ENCODE measurements at regions not wholly inside any gene's neighbourhood (a gene's known extent, or its start where the extent isn't known, plus 50 kb on each side); places are given as distances from the start of the nearest gene placed in this dataset.
"Not testable (repeated sequence)": the region's sequence is repeated elsewhere in the genome, so short reads cannot be mapped to it uniquely, and the experiment has no call there.

DNA sequence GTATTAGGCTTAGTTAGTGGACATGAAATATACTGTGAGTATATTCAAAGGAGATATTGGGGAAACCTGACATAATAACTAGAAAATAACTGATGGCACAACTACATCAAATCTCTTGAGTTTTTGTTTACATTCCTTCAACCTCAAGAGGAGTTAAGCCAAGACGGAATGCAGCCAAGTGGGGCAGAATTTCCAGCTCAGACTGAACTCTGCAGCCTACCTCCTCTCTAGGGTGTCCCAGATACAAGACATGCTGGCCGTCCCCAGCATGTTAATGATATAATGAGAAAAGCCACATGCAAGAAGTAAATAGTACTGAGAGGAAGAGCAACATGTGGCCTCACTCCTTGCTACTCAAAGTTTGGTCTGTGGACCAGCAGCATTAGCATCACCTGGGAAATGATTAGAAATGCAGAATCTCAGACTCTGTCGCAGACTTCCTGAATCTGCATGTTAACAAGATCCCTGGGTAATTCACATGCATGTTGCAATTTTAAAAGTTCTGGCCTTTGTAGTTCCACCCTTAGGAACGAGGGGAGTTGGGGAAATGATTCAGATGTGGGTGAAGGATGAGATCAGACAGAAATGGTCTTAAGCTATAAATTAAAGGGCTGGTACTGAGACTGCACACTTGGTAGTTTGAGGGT is 118.4 kb upstream of the CACUL1 start:
- DNase-seq: no peak

DNA sequence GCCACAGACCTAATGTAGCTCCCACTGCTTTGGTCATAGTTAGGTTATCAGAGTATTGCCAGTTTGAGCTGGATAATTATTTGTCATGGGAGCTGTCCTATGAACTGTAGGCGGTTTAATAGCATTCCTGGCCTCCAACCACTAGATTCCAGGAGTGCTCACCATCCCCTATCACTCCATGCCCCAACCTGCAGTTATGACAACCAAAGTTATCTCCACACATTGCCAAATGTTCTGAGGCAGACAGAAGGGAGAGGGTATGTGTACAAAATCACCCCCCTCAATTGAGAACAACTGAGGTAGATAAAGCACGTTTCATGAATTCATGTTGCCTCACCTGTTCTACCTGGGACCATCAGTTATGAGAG is 119.0 kb upstream of the CACUL1 start:
- no peak for DNase-seq

GRCh38 chr10:118874171-118874570 is 119.4 kb upstream of the CACUL1 start:
- no peak for DNase-seq

- no peak for DNase-seq
Observed at GRCh38 chr10:118875087-118875486, 120.3 kb upstream of the CACUL1 start.

GRCh38 chr10:118882741-118883140 is 128.0 kb upstream of the CACUL1 start:
- DNase-seq: no peak

- no peak for DNase-seq
Observed at GRCh38 chr10:118892255-118892654, 137.3 kb upstream of the NANOS1 start.

- not testable (repeated sequence) for DNase-seq
Observed at GRCh38 chr10:118894891-118895290, 134.6 kb upstream of the NANOS1 start.

DNA sequence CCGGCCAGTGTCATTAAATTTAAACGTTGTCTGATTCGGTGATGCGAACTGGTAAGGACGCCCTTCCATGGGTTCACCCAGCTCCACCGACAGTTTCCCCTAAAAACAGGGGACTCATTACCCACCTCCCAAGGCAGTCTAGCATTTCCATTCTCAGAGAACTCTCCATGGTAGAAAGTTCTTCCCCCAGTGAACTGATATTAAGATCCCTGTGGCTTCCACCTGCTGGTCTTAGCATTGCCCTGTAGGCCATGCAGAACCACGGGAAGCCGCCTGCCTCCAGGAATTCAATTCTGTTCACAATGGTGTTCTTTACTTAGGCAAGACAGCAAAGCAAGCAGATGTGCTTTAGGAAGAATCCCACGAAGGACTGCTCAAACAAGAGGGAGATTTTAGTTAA is 128.9 kb upstream of the NANOS1 start:
- no peak for DNase-seq

GRCh38 chr10:118901380-118901779 is 128.1 kb upstream of the NANOS1 start:
- no peak for DNase-seq

DNA sequence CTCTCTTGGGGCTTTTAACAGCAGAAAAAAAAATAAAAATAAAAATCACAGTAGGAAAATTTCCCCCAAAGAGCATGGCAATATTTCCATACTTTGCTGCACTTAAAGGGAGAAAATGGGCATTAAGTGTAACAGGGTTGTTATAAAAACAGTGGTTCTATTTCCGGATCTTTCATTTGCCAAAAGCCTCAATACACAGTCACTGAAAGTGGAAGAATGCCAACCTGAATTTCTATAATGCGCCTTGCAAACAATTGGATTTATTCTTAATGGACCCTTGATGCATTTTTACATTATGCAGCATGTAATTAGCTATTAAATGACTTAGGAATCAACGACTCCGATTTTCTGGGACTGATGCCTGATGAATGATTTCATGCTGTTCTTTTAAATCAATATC is 127.6 kb upstream of the NANOS1 start:
- DNase-seq: no peak

DNA sequence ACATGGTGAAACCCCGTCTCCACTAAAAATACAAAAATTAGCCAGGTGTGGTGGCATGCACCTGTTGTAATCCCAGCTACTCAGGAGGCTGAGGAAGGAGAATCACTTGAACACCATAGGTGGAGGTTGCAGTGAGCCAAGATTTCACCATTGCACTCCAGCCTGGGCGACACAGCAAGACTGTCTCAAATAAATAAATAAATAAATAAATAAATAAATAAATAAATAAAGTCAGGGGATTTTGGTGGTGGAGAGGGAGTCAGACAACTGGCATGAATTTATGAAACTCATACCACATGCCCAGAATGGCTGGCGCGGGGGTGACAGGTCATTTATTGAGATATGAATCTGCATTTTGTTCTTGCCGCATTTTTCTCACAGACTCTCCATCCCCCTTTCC is 126.9 kb upstream of the NANOS1 start:
- not testable (repeated sequence) for DNase-seq

- no peak for DNase-seq
Observed at GRCh38 chr10:118903251-118903650, 126.3 kb upstream of the NANOS1 start.

DNA sequence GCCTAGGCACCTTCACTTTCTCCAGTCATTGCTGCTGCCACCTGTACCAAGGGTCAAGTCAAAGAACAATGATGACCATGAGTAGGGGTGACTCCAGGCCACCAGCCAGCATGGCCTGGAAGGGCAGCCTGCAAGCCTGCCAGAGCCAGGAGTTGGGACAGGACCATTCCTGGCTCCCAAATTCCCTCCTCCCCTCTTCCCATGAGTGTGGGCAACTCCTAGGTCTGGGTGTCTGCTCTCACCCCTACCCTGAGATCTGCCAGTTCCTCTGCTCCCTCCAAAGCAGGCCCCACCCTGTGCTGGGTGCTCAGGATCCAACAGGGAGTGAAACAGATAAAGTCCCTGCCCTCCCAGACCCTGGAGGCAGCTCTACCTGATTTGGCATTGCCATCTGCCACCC is 125.8 kb upstream of the NANOS1 start:
- no peak for DNase-seq

- DNase-seq: no peak
Observed at GRCh38 chr10:118904286-118904685, 125.2 kb upstream of the NANOS1 start.

GRCh38 chr10:118907051-118907450 is 122.5 kb upstream of the NANOS1 start:
- no peak for DNase-seq

DNA sequence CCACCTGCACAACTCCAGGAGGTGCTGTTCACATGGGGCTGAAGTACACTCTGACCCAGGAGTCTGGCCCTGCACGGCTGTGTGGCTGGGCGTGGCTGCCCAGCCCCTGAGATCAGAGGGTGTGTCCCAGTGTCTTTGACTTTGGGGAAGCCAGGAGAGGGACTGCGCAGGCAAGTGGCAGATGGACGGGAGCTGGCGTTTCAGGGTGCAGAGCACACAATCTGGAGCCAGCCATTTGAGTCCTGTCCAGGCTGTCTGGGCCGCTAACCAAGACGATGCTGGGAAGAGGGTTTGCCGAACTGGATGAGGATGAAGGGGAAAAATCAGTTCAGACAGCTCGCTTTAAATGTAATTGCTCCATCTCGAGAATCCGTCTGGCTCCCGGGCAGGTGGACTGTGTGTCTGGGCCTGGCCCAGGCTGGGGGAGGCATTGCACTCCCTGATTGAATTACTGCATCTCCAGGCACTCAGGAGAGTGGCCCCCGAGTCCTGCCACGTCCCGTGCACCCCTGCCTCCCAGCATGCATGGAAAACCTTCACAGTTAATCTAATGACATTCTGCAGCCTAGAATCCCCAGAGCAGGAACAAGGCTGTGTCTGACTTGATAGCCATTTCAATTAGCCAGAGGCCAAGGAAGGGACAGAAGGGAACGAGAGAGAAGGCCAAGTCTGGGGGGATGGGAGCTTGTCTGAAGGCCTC is 120.8 kb upstream of the NANOS1 start:
- no peak for DNase-seq

DNA sequence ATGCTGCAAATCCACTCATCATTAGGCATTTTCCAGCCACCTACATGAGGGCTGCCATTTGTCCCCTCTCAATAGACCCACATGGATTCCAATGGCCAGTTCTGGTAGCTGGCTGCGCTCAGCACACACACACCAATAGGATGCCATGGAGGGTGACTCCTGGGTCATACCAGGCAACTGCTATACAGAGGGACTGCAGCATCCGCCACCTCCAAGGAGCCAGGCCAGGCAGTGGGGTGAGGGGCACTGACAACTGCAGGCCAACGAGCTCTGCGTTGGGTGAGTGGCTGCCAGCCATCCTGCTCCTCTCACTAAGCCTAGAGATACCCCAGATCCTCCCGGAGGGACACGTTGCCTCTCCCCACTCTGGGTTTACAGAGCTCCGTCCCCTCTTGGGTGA is 118.8 kb upstream of the NANOS1 start:
- DNase-seq: no peak

DNA sequence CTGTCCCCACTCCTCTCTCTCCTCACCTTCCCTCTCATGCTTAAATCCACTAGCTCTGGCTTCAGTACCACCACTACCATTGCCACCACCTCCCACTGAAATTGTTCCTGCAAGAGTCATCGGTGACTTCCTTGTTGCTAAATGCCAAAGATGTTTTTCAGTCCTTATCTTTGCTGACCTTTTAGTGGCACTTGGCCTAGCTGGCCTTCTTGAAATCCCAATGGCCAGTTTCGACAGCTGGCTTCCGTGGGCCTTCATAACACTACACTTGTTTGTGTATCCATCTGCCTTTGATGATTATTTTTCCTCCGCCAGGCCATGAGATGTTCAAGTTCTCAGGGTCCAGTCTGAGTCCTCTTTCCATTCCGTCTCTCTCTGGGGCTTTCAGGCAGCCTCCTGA is 118.2 kb upstream of the NANOS1 start:
- DNase-seq: no peak

DNA sequence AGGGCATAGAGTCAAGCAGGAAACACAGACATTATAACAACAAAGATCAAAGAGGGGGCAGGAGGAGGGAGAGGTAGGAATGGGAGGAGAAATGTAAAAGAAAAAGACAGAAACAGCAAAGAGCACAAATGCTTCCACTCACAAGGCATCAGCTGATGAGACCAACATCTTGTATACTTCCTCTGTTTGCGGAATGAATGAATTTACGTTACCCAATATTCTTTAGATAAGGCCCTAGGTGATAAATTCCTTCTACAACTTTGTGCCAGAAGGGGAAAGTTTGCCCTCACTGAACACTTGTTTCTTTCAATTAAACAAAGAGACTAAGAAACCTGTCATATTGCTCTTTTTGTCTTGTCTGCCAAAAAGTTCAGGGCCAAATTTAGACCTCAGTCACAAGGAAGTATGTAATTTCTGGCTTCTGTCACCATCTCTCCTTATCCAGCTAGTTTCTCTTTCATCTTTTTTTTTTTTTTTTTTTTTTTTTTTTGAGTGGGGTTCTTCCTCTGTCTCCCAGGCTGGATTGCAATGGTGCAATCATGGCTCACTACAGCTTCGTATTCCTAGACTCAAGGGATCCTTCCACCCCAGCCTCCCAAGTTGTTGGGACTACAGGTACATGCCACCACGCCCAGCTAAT is 116.4 kb upstream of the NANOS1 start:
- DNase-seq: no peak

GRCh38 chr10:118913825-118914224 is 115.7 kb upstream of the NANOS1 start:
- DNase-seq: no peak

- DNase-seq: no peak
Observed at GRCh38 chr10:118914629-118915028, 114.9 kb upstream of the NANOS1 start.

- no peak for DNase-seq
Observed at GRCh38 chr10:118915161-118915560, 114.4 kb upstream of the NANOS1 start.

GRCh38 chr10:118916777-118917176 is 112.7 kb upstream of the NANOS1 start:
- no peak for DNase-seq

- no peak for DNase-seq
Observed at GRCh38 chr10:118917701-118918100, 111.8 kb upstream of the NANOS1 start.

- no peak for DNase-seq
Observed at GRCh38 chr10:118918116-118918515, 111.4 kb upstream of the NANOS1 start.

Measured in GDM1 (cell line).